ENCODE measurements at regions not wholly inside any gene's neighbourhood (a gene's known extent, or its start where the extent isn't known, plus 50 kb on each side); places are given as distances from the start of the nearest gene placed in this dataset.

DNA sequence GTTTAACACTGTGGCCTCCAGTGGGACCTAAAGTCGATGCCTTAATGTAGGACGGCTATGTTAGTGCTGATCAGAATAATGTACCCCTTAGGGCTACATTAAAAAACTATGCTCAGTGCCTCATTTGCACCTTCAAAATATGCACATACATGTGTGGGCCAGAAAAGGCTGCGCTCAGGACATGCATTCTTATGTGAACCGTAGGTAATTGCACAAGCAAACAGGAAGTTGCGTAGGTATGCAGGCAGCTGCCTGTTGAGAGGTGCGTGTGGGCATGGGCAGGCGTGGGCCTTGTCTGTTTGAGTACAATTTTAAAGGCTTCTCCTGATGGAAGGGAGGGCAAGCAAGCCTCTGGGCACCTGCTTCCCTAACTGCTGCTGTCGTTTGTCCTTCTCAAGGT is 116.2 kb upstream of the JAG1 start:
- no peak for TF ChIP-seq CTCF (IDR thresholded peaks at IDR 0.05)
- DNase-seq (ENCODE audit: low spot score) (no peak), ATAC-seq (ENCODE audit: low FRiP score) (no peak)

GRCh38 chr20:10792291-10792690 is 118.5 kb upstream of the JAG1 start:
- no peak for DNase-seq (ENCODE audit: low spot score)
- no peak for ATAC-seq (ENCODE audit: low FRiP score)

DNA sequence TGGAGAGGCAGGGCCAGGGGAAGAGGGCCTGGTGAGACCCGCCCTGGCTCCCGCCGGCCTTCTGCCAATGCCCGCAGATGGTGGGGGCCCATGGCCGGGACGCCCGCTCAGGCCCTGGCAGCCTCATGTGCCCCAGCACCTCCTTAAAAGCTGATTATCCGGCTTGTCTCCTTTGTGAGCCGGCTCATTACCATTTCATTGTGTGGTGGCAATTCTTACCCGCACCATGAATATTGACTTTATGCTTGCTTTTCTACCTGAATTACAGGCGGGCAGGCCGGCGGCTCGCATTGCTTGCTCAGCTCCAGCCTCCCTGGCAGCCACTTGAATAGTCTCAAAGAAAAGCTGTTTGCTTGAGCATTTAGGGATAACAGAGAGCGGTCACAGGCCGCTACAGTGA is 120.0 kb upstream of the JAG1 start:
- TF ChIP-seq CTCF (IDR thresholded peaks at IDR 0.05): no peak
- DNase-seq (ENCODE audit: low spot score) (no peak), ATAC-seq (ENCODE audit: low FRiP score) (no peak)

More at GRCh38 chr20:10792291-10792690, 118.5 kb upstream of the JAG1 start:
- TF ChIP-seq CTCF (IDR thresholded peaks at IDR 0.05): no peak

DNA sequence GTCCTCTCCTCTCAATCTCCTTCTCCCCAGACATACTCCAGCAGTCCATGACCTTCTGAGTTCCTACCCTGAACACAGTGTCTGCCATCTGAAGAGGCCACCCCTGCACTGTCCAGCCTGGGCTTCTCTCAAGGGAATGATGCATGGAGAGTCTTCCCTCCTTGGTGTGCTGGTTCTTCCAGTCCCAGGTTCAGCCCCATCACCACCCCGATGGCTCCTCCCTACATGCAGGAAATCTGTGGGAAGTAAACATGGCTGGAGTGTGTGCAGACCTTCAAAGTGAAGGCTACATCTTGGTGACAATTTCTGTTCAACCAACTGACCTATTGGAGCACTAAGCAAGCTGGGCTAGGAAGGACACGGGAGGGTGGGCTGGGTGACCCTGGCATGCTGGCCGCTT is 121.0 kb upstream of the JAG1 start:
- no peak for DNase-seq (ENCODE audit: low spot score)
- no peak for ATAC-seq (ENCODE audit: low FRiP score)

DNA sequence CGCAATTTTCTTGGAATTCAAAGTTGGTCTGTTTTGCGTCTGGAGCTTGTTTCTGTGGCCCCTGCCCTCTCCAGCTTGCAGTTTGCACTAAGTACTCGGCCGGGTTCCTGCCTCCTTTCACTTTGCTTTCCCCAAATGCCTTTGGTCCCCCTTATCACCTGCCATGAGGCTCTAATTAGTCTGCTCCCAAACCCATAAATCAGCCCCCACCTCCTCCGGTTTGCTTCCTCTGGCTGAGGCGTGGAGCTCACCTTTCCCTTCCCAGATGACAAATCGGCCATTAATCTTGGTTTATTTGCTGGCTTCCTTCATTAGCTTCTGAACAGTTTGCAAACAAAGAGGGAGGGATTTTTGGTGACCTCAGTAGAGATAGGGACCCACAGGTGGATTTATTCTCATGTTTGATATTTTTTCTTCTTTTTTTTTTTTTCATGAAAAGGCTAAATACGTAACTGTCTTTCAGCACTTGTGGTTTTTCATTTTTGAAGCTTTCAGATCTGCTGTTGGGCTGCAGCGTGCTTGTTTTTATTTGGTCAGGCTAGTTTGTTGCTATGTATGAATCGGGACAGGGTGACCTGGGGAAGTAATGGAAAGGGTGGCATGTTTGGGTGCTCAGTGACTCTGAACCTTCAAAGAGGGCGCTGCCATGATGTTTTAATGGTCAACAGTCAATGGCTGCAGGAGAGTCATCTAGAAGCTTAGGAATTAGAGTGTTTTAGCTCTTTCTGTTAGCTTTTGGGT is 121.7 kb upstream of the JAG1 start:
- TF ChIP-seq CTCF (IDR thresholded peaks at IDR 0.05): no peak
- ATAC-seq (ENCODE audit: low FRiP score) (no peak), DNase-seq (ENCODE audit: low spot score) (no peak)

More for the DNA sequence above, 121.0 kb upstream of the JAG1 start:
- no peak for TF ChIP-seq CTCF (IDR thresholded peaks at IDR 0.05)

GRCh38 chr20:10798811-10799210 is 125.0 kb upstream of the JAG1 start:
- TF ChIP-seq CTCF (IDR thresholded peaks at IDR 0.05): no peak
- ATAC-seq (ENCODE audit: low FRiP score) (no peak), DNase-seq (ENCODE audit: low spot score) (no peak)

DNA sequence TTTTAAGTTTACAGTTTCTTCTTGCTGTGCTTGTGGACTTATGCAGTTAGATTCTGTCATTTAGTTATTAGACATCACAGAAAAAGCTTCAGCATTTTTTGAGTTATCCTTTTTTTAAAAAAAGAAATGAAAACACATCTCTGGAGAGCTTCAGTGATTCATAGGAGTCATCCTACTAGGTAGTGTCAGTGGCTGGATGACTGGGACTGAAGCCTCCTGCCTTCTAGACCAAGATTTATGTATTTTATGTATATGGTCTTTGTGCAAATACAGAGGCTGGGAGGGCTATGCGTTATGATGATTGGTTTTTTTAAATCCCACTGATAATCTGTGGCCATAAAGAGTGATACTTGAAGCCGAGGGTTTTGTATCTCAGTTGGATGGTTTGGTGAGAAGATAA is 125.9 kb upstream of the JAG1 start:
- DNase-seq (ENCODE audit: low spot score) (no peak), ATAC-seq (ENCODE audit: low FRiP score) (no peak)
- no peak for TF ChIP-seq CTCF (IDR thresholded peaks at IDR 0.05)

Data from omental fat pad (tissue), 3 donors.